ENCODE measurements at regions not wholly inside any gene's neighbourhood (a gene's known extent, or its start where the extent isn't known, plus 50 kb on each side); places are given as distances from the start of the nearest gene placed in this dataset.

- CTCF ChIA-PET, result no interaction called here
- Histone ChIP-seq H2BK5ac (ENCODE audit: low read depth, low read length, poor library complexity, severe bottlenecking) (no peak overlapping the region), H3K4me3 (ENCODE audit: insufficient read depth, low read depth, low read length) (no peak overlapping the region), H3K4me2 (ENCODE audit: low read depth, low read length) (no peak overlapping the region), H3K9me3 (ENCODE audit: control insufficient read depth, insufficient read depth, low read length) (no peaks in the 10 kb centered on the region), H3K9ac (ENCODE audit: low read depth, low read length) (no peak overlapping the region), H3K4me1 (ENCODE audit: control insufficient read depth, insufficient read depth, low read length) (no peaks in the 10 kb centered on the region), H2BK20ac (ENCODE audit: low read depth, low read length) (no peak overlapping the region), H4K5ac (ENCODE audit: low read depth, low read length) (no peak overlapping the region), H2BK120ac (ENCODE audit: low read depth, low read length) (no peak overlapping the region), H4K91ac (ENCODE audit: insufficient read depth, low read depth, low read length) (no peak overlapping the region), H3K79me1 (ENCODE audit: low read depth in 1 of 2, low read length in 2 of 2) (no peaks in the 10 kb centered on the region), H2BK15ac (ENCODE audit: low read depth, low read length) (no peak overlapping the region), H2AFZ (replicated peaks; ENCODE audit: low read length, poor library complexity) (no peak overlapping the region), H4K8ac (ENCODE audit: low read depth in 2 of 2, low read length in 2 of 2) (no peak overlapping the region), H3K27me3 (ENCODE audit: control insufficient read depth, insufficient read depth, low read length) (no peaks in the 10 kb centered on the region), H3K27ac (ENCODE audit: insufficient read depth, low read length) (no peak overlapping the region), H3K23ac (ENCODE audit: low read depth, low read length) (no peak overlapping the region), H3K18ac (ENCODE audit: low read depth, low read length) (no peak overlapping the region), H3K4ac (ENCODE audit: low read depth, low read length) (no peak overlapping the region), H2AK5ac (ENCODE audit: low read depth, low read length) (no peak overlapping the region), H3K56ac (ENCODE audit: extremely low read depth, insufficient read depth, low read length) (no peak overlapping the region), H3K14ac (replicated peaks; ENCODE audit: low read depth, low read length) (no peak overlapping the region), H3K9me1 (ENCODE audit: insufficient read depth, low read length) (no peaks in the 10 kb centered on the region), H3K36me3 (ENCODE audit: control insufficient read depth, insufficient read depth, low read length) (no peaks in the 10 kb centered on the region), H4K20me1 (ENCODE audit: insufficient read depth, low read length) (no peaks in the 10 kb centered on the region), H2AK9ac (replicated peaks; ENCODE audit: low read depth, low read length, poor library complexity) (no peak overlapping the region)
- no peak for TF ChIP-seq CTCF (conservative IDR thresholded peaks at IDR 0.05; ENCODE audit: low read depth, low read length)
- TF ChIP-seq RAD21 (IDR thresholded peaks at IDR 0.05; ENCODE audit: low read length), result no peak
- TF ChIP-seq FOS (IDR thresholded peaks at IDR 0.05; ENCODE audit: low read depth, low read length), result no peak
- TF ChIP-seq USF2 (IDR thresholded peaks at IDR 0.05; ENCODE audit: low read depth, low read length), result no peak
- no peak for TF ChIP-seq RCOR1 (IDR thresholded peaks at IDR 0.05; ENCODE audit: insufficient replicate concordance, low read length)
- TF ChIP-seq MAZ (IDR thresholded peaks at IDR 0.05; ENCODE audit: borderline replicate concordance, low read depth, low read length), result no peak
- no peak for TF ChIP-seq POLR2A (IDR thresholded peaks at IDR 0.05; ENCODE audit: low read depth, low read length)
- no peak for TF ChIP-seq MXI1 (IDR thresholded peaks at IDR 0.05; ENCODE audit: borderline replicate concordance, low read depth, low read length)
- no peak for TF ChIP-seq MAFK (IDR thresholded peaks at IDR 0.05; ENCODE audit: low read depth, low read length)
- TF ChIP-seq CEBPB (IDR thresholded peaks at IDR 0.05; ENCODE audit: low read depth, low read length), result no peak
- TF ChIP-seq ELK1 (IDR thresholded peaks at IDR 0.05; ENCODE audit: borderline replicate concordance, low read depth, low read length), result no peak
- TF ChIP-seq CHD1 (IDR thresholded peaks at IDR 0.05; ENCODE audit: low read depth, low read length), result no peak
- TF ChIP-seq SMC3 (IDR thresholded peaks at IDR 0.05; ENCODE audit: low read depth, low read length), result no peak
- no peak for TF ChIP-seq NFE2L2 (IDR thresholded peaks at IDR 0.05; ENCODE audit: low read depth, low read length)
- TF ChIP-seq BHLHE40 (IDR thresholded peaks at IDR 0.05; ENCODE audit: low read depth, low read length), result no peak
- no peak for TF ChIP-seq RFX5 (IDR thresholded peaks at IDR 0.05; ENCODE audit: low read depth, low read length)
- BruUV-seq (replicated peaks), result no TSS peak
- dilution Hi-C loops (cut with HindIII; ENCODE audit: low sequenced_read_pairs, unreplicated experiment), result no loop called here
- DNase-seq, result no peak
- POLR2A ChIA-PET (ENCODE audit: unreplicated experiment), result no interaction called here
- intact Hi-C loops (cut with micrococcal nuclease), result no loop called here
- ATAC-seq (ENCODE audit: low read depth), result no peak
- no CpG with 5 or more reads among the region's 1 CpG for WGBS, 2 experiments (ENCODE audit: extremely low coverage in 2 of 2, insufficient read length in 1 of 2)
- in situ Hi-C loops (cut with MboI; ENCODE audit: low sequenced_read_pairs), result no loop called here
These were observed 963.8 kb upstream of the CNTN5 start for GRCh38 chr11:98056945-98057344.

All from IMR-90 (cell line).